ENCODE measurements at regions not wholly inside any gene's neighbourhood (a gene's known extent, or its start where the extent isn't known, plus 50 kb on each side); places are given as distances from the start of the nearest gene placed in this dataset.

DNA sequence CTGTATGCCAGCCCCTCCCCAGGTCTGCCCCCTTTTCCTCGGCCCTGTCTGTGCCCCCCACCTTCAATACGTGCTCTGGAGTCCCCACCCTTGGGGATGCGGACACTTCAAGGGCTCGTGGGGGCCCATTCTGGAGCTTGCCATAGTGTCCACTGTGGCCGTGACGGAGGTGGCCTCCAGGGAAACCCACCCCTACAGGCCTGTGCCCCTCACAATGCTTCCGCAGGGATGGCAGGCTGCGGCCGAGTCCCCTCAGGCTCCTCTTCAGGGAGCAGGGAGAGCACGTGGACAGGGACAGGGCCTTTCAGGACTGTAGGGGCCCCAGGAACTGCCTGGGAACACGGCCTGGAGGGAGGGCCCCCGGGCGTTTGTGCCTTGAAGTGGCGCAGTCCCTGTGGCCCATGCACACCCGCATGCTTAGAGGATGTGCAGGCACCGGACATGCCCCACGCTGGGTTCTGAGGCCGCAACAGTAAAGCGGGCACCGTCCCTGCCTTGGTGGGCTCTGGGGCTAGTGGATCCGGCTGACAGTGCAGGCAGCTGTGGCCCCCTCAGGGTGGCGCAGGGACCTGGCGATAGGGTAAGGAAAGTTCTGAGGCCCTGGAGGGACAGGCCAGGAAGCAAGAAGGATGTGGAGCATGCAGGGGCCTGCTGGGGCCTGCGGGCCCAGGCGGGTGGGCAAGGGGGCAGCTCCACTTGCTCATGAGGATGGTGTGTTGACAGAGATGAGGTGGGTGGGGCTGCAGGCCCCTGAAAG lies 209.0 kb upstream of the RTL1 start:
- TF ChIP-seq, protein P1, sequence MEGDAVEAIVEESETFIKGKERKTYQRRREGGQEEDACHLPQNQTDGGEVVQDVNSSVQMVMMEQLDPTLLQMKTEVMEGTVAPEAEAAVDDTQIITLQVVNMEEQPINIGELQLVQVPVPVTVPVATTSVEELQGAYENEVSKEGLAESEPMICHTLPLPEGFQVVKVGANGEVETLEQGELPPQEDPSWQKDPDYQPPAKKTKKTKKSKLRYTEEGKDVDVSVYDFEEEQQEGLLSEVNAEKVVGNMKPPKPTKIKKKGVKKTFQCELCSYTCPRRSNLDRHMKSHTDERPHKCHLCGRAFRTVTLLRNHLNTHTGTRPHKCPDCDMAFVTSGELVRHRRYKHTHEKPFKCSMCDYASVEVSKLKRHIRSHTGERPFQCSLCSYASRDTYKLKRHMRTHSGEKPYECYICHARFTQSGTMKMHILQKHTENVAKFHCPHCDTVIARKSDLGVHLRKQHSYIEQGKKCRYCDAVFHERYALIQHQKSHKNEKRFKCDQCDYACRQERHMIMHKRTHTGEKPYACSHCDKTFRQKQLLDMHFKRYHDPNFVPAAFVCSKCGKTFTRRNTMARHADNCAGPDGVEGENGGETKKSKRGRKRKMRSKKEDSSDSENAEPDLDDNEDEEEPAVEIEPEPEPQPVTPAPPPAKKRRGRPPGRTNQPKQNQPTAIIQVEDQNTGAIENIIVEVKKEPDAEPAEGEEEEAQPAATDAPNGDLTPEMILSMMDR (IDR thresholded peaks at IDR 0.05; ENCODE audit: insufficient read depth, low read length, poor library complexity, severe bottlenecking), result no peak
- no peak for TF ChIP-seq EZH2phosphoT487 (conservative IDR thresholded peaks at IDR 0.05; ENCODE audit: low read length)
